Breast epithelium (tissue), 3 donors: ENCODE measurements at regions not wholly inside any gene's neighbourhood (a gene's known extent, or its start where the extent isn't known, plus 50 kb on each side); places are given as distances from the start of the nearest gene placed in this dataset.

Experiments
- CTCF ChIP-seq, 3 donors: fragments of 450-650 bp; IDR thresholded peaks; one replicate each; pipeline ENCODE4 v1.5.1; 2016 to 2017; ENCODE audit warnings: antibody characterized with exemption in 3 of 3, mild to moderate bottlenecking in 3 of 3, moderate library complexity in 3 of 3
- POLR2A ChIP-seq: fragments of 450-650 bp; IDR thresholded peaks from one replicate; pipeline ENCODE4 v1.6.1; 2016; ENCODE audit warnings: antibody characterized with exemption, mild to moderate bottlenecking, moderate library complexity
- POLR2AphosphoS5 ChIP-seq, 3 donors: sonication (generic); formaldehyde crosslinking; IDR thresholded peaks; one replicate each; pipeline ENCODE4 v1.6.1; 2017; ENCODE audit warnings: antibody characterized with exemption in 3 of 3

GRCh38 chr2:41698678-41699422, 349.0 kb upstream of the PKDCC start:
- peak in 2 of 3 donors; percentile 49 for TF ChIP-seq CTCF (IDR thresholded peaks at IDR 0.05)
- TF ChIP-seq POLR2AphosphoS5 (IDR thresholded peaks at IDR 0.05) = no peak
- TF ChIP-seq POLR2A = no peak
